ENCODE measurements at regions not wholly inside any gene's neighbourhood (a gene's known extent, or its start where the extent isn't known, plus 50 kb on each side); places are given as distances from the start of the nearest gene placed in this dataset.

DNA sequence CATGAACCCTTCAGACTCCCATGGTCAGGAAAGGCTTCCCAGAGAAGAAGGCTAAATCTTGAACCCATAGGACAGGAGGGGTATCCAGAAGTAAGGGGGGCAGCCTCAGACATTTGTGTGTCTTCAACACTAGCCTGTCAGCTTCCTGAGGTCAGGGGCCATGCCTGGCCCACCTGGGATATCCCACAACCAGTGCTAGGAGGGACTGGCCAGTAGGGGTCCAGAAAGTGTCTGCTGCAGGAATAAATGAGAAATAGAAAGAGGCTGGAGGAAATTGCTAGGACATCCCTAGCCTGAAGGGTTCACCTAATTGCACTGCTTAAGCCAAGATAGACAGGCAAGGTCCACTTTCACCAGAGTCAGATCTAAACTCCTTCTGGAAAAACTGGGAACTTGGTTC is 799.6 kb upstream of the ID2 start:
- H3K4me3 Mint-ChIP-seq (ENCODE audit: unreplicated experiment) = no peak overlapping the region
- POLR2A ChIA-PET = no interaction called here

DNA sequence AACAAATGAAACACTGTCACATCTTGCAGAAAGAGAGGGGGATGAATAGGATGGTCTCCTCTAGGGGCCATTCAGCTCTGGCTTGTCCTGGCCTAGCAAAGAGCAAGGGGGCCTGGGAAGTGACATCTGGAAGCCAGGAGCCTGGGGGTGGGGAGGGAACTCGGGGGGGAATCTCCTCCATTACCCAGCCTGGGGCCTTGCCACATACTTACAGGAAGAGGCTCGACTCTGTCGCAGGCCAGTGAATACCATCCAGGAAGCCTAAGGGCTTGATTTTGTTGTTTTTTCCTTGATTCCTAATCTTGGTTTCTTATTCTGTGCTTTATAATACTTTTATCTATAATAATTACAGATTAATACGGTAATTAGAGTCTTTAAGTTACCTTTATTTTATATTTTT is 797.5 kb upstream of the ID2 start:
- BruUV-seq (replicated peaks) = no TSS peak

More for the DNA sequence above, 799.6 kb upstream of the ID2 start:
- no TSS peak for BruUV-seq (replicated peaks)
- H3K36me3 ChIP-seq (ENCODE audit: control insufficient read depth, insufficient read depth, low read length) = no peaks in the 10 kb centered on the region; the same call in 1 of the 2 replicates
- no peaks in the 10 kb centered on the region for H3K9me3 Mint-ChIP-seq (ENCODE audit: unreplicated experiment)
- H3K9me3 ChIP-seq = no peaks in the 10 kb centered on the region
- TF ChIP-seq CTCF (IDR thresholded peaks at IDR 0.05; ENCODE audit: insufficient read depth in 1 of 2, low read depth in 1 of 2, low read length in 1 of 2, severe bottlenecking in 1 of 2, unreplicated experiment in 1 of 2) = no peak
- no peaks in the 10 kb centered on the region for H3K27me3 Mint-ChIP-seq (ENCODE audit: insufficient read depth, unreplicated experiment)
- intact Hi-C loops (cut with micrococcal nuclease; ENCODE audit: unreplicated experiment) = no loop called here
- H3K4me3 ChIP-seq (ENCODE audit: low read depth, low read length) = no peak overlapping the region
- no peak for DNase-seq
- no peaks in the 10 kb centered on the region for H3K4me1 Mint-ChIP-seq (ENCODE audit: low read depth, unreplicated experiment)
- CTCF ChIA-PET = no interaction called here
- H3K4me1 ChIP-seq = 0 out of 2 replicates have a peak, but pooled peaks cover 6% of the 10 kb centered on the region
- no peaks in the 10 kb centered on the region for H3K36me3 Mint-ChIP-seq (ENCODE audit: insufficient read depth, unreplicated experiment)
- no peaks in the 10 kb centered on the region for H3K27me3 ChIP-seq (replicated peaks; ENCODE audit: control insufficient read depth, insufficient read depth, low read length)
- H3K27ac Mint-ChIP-seq (ENCODE audit: unreplicated experiment) = peak overlapping the region; percentile 37

GRCh38 chr2:7886666-7887065 is 795.2 kb upstream of the ID2 start:
- Histone ChIP-seq H3K4me3 (ENCODE audit: low read depth, low read length) (no peak overlapping the region), H3K4me1 (0 out of 2 replicates have a peak, but pooled peaks cover 6% of the 10 kb centered on the region), H3K36me3 (ENCODE audit: control insufficient read depth, insufficient read depth, low read length) (no peaks in the 10 kb centered on the region; the same call in 1 of the 2 replicates), H3K9me3 (no peaks in the 10 kb centered on the region), H3K27me3 (replicated peaks; ENCODE audit: control insufficient read depth, insufficient read depth, low read length) (no peaks in the 10 kb centered on the region)
- H3K27ac Mint-ChIP-seq (ENCODE audit: unreplicated experiment) = no peak overlapping the region
- H3K27me3 Mint-ChIP-seq (ENCODE audit: insufficient read depth, unreplicated experiment) = no peaks in the 10 kb centered on the region
- H3K4me1 Mint-ChIP-seq (ENCODE audit: low read depth, unreplicated experiment) = no peaks in the 10 kb centered on the region
- no peaks in the 10 kb centered on the region for H3K36me3 Mint-ChIP-seq (ENCODE audit: insufficient read depth, unreplicated experiment)
- ChIA-PET POLR2A (no interaction called here), CTCF (no interaction called here)
- BruUV-seq (replicated peaks) = no TSS peak
- DNase-seq = no peak
- intact Hi-C loops (cut with micrococcal nuclease; ENCODE audit: unreplicated experiment) = no loop called here
- TF ChIP-seq CTCF (IDR thresholded peaks at IDR 0.05; ENCODE audit: insufficient read depth in 1 of 2, low read depth in 1 of 2, low read length in 1 of 2, severe bottlenecking in 1 of 2, unreplicated experiment in 1 of 2) = no peak
- H3K9me3 Mint-ChIP-seq (ENCODE audit: unreplicated experiment) = no peaks in the 10 kb centered on the region
- H3K4me3 Mint-ChIP-seq (ENCODE audit: unreplicated experiment) = no peak overlapping the region

More for the DNA sequence above, 797.5 kb upstream of the ID2 start:
- H3K4me3 ChIP-seq (ENCODE audit: low read depth, low read length) = no peak overlapping the region
- H3K27me3 Mint-ChIP-seq (ENCODE audit: insufficient read depth, unreplicated experiment) = no peaks in the 10 kb centered on the region
- CTCF ChIA-PET = no interaction called here
- no peak for DNase-seq
- no peak overlapping the region for H3K4me3 Mint-ChIP-seq (ENCODE audit: unreplicated experiment)
- POLR2A ChIA-PET = no interaction called here
- TF ChIP-seq CTCF (IDR thresholded peaks at IDR 0.05; ENCODE audit: insufficient read depth in 1 of 2, low read depth in 1 of 2, low read length in 1 of 2, severe bottlenecking in 1 of 2, unreplicated experiment in 1 of 2) = no peak
- H3K36me3 Mint-ChIP-seq (ENCODE audit: insufficient read depth, unreplicated experiment) = no peaks in the 10 kb centered on the region
- no peaks in the 10 kb centered on the region for H3K27me3 ChIP-seq (replicated peaks; ENCODE audit: control insufficient read depth, insufficient read depth, low read length)
- H3K4me1 ChIP-seq = 0 out of 2 replicates have a peak, but pooled peaks cover 6% of the 10 kb centered on the region
- H3K9me3 ChIP-seq = no peaks in the 10 kb centered on the region
- H3K27ac Mint-ChIP-seq (ENCODE audit: unreplicated experiment) = no peak overlapping the region
- no peaks in the 10 kb centered on the region for H3K4me1 Mint-ChIP-seq (ENCODE audit: low read depth, unreplicated experiment)
- no peaks in the 10 kb centered on the region for H3K9me3 Mint-ChIP-seq (ENCODE audit: unreplicated experiment)
- no peaks in the 10 kb centered on the region; the same call in 1 of the 2 replicates for H3K36me3 ChIP-seq (ENCODE audit: control insufficient read depth, insufficient read depth, low read length)
- intact Hi-C loops (cut with micrococcal nuclease; ENCODE audit: unreplicated experiment) = no loop called here

Measured in Caco-2 (cell line).